Anterior cingulate cortex (tissue), 58 donors: ENCODE measurements at regions not wholly inside any gene's neighbourhood (a gene's known extent, or its start where the extent isn't known, plus 50 kb on each side); places are given as distances from the start of the nearest gene placed in this dataset.

ENCODE experiments used
- DNase-seq, 58 donors: peaks; one replicate each; lab custom pipeline; 2025; lab: John Stamatoyannopoulos, UW

DNA sequence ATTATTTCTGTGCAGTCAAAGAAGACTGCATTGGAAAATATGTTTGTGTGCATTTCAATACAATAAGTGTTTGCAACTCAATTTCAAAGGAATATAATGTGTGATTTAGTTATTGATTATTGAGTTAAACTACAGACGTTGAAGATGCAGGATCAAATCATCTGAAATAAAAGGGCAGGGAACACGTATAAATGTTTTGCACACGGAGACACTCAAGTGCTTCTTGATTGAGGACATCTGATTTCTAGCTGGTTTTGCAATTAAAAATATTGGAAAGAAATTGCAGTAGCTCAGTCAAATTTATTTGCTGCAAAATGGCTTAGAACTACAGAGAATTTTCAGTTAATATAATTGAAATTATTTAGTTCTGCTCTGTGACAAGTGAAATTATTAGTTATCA is 412.7 kb downstream of the UTRN start:
- DNase-seq: no peak

DNA sequence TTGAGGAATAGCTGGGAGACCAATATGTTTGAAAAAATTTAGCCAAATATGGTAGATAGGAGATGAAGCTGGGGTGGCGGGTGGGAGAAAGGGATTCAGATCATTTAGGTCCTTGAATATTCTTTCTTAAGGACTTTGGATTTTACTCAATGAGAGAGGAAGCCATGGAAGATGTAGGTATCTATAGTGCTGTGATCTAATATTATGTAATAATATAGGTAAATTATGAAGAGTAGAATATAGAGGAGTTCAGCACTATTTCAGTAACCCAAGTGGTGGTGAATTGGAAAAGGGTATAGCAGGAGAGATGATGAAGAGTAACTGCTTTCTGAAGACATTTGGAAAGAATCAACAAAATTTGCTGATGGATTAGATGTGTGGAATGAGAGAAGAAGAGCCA is 417.6 kb downstream of the UTRN start:
- no peak for DNase-seq

DNA sequence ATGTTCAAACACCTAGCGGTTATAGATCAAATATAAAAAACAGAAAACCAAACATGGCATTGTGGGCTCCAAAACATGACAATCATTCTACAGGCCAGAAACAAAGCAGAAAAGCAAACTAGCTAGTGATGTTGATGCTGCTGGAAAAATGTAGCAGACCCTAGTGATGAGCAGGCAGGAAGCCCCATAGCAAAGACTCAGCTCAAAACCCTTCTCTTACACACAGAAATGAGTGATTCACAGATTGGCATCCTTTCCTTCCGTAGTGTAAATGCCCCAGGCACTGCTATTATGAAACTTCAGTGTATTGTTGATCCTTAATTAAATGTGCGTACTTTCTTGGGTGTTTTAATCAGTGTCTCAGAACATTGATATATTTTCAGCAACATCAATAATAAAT is 425.1 kb downstream of the UTRN start:
- DNase-seq: no peak

DNA sequence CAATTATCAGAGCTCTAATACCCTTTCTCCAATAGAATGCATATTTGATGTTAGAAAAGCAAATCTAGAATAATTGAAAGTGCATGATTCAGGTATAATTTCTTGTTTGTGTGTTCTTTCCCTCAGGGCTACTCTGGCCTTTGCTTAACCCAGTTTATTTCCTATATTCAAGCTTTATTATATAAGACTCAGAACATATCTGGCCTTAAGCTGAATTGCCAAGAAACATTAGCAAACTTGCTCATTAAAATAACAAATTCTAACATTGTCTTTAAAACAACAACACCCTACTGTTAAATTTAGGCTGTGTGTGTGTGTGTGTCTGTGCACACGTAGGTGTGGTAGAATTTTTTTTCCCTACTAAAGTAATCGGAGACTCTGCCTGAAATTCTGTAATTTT is 426.5 kb downstream of the UTRN start:
- DNase-seq: no peak

DNA sequence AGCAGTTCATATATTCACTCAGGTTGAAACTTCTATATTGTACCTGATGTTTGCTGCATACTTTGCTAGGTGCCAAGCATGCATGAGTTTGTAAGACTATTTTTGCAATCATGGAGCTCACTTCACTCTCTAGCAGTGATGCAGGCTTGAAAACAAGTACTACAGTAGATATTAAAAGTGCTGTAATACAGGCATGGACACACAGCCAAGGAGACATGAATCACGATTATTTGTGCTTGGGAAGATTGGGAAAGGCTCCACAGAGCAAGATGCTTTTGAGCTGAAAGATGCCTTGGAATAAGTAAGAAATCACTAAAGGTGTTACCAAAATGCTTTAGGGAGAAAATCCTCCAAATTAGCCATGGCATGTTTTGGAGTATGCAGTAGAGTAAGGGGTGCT is 427.4 kb downstream of the UTRN start:
- DNase-seq: no peak

DNA sequence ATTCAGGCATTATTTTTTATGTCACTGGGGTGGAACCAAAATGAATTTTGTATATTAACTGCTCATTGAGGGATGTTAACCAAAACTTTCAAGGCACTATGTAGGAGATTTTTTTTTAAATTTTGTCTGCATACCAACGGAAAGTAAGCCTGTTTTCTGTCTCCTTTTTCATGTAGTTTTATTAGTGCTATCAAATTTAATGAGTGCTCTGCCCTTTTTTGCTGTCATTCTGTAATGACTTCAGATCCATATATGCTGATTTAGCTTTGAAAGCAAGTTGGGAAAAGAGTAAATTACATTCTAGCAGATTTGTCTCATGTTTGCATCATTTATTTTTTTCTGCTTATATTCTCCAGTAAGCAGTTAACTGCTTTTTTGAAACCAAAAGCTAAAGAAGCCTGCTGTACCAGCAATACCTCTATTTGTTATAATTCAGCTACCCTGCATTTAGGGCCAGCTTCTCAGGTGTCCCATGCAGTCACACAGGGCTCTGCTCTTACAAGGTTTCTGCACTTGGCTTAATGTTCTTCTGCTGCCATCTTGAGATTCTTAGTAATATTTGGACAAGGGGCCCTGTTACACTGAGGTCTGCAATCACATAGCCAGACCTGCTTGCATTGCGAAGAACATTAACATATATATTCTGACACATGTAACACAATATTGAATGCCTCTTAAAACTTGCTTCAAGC is 429.0 kb downstream of the UTRN start:
- DNase-seq: no peak

DNA sequence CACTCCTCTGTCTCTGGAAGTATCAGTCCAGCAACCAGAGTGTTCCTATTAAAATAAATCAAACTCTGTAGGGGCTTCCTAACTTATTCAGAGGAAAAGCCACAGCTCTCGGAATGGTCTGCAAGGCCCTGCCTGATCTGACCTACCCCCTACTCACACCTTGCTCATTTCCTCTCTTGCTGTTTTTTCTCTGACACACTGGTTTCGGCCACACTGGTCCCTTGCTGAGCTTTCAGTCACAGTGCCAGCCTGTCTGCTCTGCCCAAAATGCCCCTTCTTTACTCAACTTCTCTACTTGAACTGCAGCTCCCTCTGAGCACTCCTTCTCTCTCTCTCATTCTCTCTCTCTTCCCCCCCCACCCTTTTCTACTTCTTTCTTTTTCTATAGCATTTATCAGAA is 430.2 kb downstream of the UTRN start:
- DNase-seq: no peak

DNA sequence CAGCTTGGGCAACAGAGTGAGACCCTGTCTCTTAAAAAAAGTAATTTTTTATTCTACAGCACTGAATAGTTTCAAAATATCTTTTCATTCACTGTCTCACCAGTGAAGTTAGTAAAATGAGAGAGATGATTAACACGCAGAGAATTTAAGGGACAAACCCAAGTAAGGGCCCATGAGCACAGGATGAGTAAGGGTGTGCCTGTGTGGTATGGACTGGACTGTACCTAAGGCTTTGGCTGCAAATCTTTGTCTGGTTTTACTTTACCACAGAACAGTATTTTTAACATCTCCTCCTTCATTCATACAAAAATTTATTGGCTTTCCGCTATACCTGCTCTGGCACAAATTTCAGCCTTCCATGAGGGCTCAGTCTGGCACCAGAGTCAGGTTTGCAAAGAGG is 433.3 kb downstream of the UTRN start:
- DNase-seq: no peak

DNA sequence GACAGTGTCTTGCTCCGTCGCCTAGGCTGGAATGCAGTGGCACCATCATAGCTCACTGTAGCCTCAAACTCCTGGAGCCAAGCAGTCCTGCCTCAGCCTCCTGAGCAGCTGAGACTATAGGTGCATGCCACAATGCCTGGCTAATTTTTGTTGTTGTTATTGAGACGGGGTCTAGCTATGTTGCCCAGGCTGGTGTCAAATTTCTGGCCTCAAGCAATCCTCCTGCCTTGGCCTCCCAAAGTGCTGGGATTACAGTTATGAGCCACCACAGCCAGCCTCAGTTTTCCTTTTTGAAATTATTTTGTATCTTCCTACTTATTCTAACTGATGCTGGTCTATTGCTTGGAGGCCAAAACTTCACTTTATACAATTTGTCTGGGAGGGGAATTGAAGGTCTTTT is 436.1 kb downstream of the UTRN start:
- no peak for DNase-seq

DNA sequence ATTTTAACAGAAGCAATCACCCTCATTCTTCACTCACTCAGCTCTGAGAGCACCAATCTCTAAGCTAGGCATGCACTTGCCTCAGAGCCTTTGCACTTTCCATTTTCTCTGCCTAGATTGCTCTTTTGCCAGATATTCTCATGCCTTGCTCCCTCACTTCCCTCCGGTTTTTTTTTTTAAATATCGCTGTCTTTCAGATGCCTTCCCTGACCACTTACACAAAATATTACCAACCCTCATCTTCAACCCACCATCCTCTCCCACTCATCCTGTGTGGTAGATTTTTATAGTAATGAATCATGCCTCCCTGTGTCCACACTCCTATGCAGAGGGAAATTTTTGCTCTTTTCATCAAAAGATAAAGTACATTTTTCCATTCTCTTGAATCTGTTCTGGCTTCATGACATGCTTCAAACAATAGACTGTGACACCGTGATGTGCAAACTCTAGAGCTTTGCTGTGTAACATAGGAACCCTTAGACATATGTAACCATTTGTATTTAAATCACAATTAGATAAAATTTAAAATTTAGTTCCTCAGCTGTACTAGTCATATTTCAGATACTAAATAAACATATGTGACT is 437.1 kb downstream of the UTRN start:
- DNase-seq: no peak

DNA sequence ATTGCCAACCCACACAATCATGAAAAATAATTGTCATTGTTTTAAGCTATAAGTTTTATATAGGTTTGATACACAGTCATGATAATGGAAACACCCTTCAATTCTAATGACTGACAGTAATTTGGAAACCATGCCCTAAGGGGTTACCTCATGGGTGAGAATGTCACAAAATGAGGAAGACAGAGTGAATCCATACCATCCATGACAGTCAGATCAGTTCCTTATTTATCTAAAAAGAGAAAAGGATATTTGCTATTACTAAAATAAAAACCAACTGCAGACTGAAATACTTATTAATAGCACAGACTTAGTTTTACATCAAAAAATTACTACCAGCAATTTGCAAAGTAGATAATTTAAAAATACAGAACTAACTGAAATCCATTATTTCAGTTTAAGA is 437.8 kb downstream of the UTRN start:
- DNase-seq: no peak

DNA sequence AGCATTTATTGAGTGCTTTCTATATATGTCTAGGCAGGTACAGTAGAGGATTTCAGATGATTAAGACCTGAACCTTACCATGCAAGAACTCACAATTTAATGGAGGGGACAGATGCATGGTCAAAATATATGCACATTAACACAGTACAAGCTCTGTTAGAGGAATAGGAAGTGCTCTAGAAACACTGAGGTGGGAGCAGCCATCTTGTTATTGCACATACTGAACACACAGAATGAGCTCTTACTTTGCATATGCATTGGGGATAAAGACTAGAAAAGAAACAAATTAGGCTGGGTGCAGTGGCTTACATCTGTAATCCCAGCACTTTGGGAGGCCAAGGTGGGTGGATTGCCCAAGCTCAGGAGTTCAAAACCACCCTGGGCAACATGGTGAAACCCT is 438.3 kb downstream of the UTRN start:
- DNase-seq: no peak

DNA sequence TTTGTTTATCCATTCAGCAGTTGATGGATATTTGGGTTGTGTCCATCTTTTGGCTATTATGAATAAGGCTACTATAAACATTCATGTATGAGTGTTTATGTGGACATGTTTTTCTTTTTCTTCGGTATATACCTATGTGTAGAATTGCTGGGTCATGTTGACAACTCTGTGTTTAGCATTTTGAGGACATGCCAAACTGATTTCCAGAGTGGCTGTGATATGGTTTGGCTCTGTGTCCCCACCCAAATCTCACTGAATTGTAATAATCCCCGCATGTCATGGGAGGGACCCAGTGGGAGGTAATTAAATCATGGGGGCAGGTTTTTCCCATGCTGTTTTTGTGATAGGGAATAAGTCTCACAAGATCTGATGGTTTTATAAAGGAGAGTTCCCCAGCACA is 439.7 kb downstream of the UTRN start:
- no peak for DNase-seq

DNA sequence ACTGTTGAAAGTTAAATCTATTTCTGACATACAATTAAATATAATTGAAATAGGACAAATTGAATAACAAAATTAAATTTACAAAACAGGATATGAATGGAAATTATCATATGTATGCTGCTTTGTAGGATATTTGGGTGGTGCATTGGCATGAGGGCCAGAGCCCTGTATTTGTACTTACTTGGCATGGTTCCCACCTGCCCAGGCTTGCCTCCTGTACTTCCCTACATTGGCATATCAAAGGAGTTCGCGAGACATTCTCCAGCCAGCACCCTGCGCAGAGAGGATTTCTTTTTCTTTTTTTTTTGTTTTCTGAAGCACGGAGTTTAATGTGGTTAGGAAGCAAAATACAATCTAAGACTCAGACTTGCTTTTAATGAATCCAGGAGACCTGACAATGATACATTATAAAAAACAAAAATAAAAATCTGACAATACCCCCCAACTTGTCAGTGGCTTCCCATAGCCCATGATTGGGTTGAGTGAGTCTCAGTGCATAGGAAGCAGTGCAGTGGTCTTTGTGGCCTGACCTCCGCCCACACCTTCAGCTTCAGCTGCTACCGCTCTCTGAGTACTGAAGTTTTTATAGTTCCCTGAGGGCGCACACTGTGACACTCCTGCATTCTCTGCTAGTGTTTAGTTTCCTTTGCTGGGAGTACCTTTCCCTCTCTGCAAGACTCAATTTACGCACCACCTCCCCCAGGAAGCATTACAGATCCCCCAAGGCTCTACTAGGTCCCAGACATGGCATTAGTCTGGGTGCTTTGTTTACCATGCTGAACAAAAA is 440.8 kb downstream of the UTRN start:
- DNase-seq: no peak

DNA sequence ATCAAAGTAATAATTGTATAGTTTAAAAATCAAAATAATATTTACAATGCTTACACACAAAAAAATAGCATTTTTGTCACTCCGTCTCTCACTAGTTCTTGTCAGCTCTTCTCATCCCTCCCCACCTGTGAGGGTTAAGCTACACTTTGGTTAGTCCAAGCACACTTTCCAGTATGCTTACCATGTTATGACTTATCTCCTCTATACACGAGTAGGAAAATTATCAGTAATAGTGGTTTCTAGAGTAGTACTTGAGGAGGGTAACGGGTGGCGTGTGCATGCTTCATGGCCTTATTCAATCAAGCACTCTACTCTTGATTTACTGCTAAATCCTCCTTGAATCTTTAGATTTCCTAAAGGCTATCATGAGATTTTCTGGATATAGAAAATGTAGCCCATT is 443.7 kb downstream of the UTRN start:
- DNase-seq: no peak

DNA sequence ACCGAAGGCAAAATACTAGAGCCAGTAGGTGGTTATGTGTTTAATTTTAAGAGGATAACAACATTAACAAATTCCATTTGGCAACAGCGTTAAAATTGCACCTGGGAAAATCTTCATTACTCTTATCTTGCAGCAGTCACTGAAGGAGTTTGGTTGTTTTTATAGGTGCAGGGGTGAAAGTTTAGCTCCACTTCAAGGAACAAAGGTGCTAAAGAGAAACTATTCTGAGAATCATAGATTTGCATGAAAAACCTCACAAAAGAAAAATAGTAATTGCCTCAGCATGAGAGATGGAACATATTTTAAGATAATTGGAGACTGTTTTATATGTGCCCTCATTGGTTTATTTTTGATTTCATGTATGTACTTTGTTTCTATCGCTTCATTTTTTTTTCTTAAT is 444.4 kb downstream of the UTRN start:
- DNase-seq: no peak

DNA sequence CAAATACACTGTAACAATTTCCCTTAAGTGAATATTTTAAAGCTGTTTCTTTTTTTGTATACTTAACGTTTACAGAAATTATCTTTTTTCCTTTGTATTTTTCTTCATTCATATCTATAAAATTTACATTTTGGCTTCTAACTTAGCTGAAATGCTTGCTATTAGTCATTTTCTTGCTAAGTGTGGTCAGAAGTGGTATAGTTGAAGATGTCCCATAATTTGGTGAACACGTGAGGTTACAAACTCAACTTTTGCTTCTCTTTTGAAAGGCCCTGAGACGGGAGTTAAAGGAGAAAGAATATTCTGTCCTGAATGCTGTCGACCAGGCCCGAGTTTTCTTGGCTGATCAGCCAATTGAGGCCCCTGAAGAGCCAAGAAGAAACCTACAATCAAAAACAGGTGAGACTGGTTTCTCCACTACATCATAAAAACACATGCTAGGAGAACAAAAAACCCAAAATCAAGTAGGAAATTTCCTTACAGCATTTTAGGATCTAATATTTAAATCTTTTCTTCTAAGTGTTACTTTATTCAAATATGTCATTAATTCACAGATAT is 445.0 kb downstream of the UTRN start:
- no peak for DNase-seq

DNA sequence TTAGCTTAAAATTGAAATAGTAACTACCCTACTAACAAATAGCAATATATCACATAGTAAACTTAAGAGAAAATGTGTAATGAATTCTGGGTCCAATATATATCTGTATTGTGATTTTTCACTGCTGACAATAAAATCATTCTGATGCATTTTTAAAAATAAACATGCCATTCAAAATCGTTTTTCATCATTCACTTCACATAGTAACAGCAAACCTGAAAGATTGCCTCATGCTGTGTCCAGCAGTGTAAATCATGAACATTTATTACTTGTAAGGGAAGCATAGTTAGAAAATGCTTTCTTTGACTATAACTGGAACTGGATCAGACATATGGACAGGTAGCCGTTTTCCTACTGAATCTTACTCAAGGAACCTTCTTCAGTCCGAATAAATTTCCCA is 446.1 kb downstream of the UTRN start:
- no peak for DNase-seq

DNA sequence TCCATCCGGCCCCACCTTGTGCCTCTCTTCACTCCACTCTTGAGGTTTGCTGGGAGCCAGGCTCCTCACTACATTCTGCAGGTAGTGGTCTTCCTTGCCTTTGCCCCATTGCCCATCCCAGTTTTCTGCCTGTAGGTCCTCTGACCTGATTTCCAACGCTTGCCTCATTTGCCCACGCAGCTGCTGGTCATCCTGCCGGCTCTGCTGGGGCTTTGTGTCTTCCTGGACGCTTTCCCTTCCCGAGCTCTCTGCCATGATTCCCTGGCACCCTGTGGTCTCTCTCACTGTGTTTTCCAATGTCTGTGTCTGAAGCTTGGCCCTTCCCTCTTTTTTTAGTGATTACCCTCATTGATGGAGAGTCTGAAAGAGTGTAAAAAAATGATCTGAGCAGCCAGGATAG is 451.6 kb downstream of the UTRN start:
- peak in 5 of 58 donors; percentile 1 to 25 (median 7) for DNase-seq

DNA sequence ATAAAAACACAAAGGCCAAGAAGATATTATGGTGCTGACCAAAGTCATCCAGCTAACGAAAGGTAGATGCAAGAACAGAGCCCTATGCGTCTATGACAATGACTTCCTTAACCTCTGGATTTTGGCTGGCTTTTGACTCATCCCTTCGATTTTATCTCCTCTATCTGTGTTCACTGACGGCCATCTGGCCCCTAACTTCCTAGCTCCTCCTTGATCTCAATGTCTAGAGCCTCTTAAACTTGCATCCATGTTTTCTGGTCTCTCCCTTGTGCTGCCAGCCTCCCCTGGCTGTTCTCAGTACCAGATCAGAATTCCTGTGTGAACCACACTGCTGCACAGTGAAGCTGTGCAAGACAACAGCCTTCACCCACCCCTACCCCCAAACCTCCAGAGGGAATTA is 452.9 kb downstream of the UTRN start:
- no peak for DNase-seq

DNA sequence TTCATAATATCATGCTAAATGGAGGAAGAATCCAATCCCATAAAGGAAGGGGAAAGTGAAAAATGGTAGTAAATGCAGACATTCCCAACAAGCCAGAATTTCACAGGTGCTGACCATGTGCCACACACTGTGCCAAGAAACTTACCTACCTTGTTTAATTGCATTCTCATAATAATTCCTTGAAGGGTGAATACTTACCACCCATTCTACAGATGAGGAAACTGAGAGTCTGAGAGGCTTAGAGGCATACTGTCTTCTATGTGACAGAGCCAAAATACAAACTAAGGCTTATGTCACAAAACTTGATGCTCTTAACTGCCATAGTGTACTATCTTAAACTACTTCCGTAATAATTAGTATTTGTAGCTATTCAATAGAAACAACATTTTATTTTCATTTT is 454.7 kb downstream of the UTRN start:
- no peak for DNase-seq

DNA sequence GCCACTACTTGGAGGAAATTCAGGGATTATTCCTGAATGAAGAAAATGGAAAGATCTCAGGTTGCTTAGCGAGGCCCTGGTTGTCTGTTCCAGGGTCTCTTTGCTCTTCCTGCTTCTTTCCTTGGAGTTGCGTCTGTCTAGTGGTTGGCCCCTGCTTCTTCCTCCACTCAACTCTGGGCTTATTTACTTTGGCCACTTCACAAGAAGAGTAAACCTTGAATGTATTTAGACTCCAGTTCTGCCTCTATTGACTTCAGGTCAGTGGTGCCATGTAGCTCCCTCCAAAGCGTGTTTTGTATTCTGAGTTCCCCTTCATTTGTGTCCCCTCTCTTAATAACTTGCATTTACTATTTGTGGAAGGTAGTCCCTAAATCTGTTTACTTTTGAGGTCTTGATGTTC is 456.5 kb downstream of the UTRN start:
- no peak for DNase-seq
